ENCODE measurements at regions not wholly inside any gene's neighbourhood (a gene's known extent, or its start where the extent isn't known, plus 50 kb on each side); places are given as distances from the start of the nearest gene placed in this dataset.
"Not testable (repeated sequence)": the region's sequence is repeated elsewhere in the genome, so short reads cannot be mapped to it uniquely, and the experiment has no call there.

- not testable (repeated sequence) for DNase-seq (ENCODE audit: low read depth)
Measured at GRCh38 chr7:159335181-159335926, 190.7 kb upstream of the VIPR2 start.

DNA sequence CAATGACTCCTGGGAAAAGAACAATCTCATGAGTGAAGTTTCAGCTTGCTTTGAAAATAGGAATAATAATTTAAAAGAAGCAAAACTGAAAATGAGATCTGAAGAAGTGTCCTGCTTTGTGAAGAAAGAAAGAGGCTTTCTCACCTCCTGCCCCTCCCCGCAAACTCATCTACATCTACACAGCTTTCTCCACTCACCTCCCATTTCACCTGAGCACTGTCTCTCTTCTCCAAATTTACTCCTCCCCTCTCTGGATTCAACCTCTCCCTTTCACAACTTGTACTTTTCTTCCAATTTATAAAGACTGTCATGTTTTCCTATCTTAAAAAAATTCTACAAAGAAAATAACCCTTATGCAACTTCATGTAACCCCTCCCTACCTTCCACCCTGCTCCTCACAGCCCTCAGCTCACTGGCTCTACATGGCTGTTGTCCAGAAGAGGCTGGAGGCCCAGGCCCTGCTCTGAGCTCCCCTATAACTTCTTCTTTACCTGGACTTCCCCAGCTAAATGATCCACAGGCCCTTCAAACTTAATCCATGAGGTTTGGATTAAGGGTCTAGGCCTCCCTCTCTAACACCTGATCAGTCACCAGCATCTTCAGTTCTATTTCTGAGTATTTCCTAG is 188.3 kb upstream of the VIPR2 start:
- DNase-seq (ENCODE audit: low read depth), result not testable (repeated sequence)

DNA sequence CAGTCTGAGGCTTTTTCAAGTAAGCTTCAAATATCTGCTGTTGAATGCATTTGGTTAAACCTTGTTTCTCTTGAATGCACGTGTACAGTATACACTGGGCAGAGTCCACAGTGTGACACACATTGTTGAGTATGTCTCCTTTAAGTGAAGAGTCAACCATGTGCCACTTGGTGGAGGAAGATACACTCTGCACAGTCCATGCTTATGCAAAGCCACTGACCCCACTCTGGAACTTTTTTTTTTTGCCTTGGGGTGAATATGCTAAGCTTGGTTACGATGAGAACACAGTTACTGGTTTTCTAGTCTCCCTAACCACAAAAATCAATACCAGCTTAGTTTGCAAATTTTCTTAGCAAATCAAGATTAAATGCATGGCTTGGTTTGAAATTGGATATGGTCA is 186.8 kb upstream of the VIPR2 start:
- no peak for DNase-seq (ENCODE audit: low read depth)

DNA sequence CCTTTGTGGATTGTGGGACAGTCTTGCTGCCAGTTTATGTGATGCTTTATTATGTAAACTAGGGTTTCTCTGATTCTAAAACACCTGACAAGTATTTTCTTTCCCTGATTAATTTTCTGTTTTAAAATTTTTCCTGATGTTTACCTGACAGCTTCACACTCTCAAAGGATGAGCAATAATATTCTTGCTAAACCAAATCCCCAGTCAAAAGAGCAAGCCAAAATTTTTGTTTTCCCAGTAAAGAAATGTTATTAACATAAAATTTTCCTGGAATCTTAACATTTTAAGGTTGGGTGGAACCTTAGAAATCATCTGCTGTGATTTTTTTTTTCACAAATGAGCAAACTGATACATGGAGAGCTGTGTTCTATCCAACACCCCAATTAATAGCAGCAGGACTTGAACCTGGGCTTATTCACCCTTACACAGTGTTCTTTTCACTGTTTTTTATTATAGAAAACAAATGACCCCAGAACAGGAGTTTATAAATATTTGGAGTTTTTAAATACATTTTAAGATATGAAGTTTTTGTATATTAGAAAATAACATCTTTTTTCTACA is 185.2 kb upstream of the VIPR2 start:
- no peak for DNase-seq (ENCODE audit: low read depth)

DNA sequence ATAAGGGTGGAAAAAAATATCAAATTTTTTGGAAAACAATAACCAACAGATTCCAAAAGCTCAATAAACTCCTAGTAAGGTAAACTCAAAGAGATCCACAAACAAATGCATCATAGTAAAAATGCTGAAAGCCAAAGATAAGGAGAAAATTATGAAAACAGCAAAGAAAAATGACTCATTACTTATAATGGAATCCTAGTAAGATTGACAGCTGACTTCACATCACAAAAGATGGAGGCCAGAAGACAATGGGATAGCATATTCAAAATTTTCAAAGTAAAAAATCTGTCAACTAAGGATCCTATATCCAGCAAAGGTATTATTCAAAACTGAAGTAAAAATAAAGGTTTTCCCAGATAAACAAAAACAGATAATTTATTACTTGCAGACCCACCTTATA is 183.4 kb upstream of the VIPR2 start:
- DNase-seq (ENCODE audit: low read depth), result no peak

DNA sequence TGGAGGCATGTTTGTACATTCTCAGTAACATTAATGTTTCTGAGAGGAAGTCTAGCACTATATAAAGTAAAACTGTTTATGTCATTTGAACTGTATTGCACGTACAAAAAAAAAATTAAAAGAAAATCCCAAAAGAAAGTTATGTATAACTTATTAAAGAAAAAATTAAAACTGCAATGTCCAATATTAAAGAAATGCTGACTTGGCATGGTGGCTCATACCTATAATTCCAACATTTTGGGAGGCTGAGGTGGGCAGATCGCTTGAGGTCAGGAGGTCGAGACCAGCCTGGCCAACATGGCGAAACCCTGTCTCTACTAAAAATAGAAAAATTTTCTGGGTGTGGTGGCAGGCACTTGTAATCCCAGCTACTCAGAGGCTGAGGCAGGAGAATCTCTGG is 178.7 kb upstream of the VIPR2 start:
- no peak for DNase-seq (ENCODE audit: low read depth)

DNA sequence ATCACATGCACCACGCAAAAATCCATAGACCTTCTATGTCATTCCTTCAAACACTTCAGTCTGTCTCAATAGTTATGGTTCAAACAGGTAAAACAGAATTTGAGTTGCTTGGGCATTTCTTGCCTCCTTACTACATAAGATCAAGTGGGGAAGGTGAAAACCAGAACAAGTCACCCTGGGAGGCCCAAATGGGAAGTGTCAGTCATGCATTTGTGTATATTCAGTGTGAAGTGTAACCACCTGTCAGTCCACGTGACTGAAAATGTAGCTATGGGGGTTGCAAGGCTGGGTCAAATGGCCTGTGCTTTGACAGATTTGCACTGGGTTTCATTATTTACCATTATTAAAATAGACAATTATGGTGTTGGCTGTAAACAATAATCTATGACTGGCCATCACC is 176.6 kb upstream of the VIPR2 start:
- DNase-seq (ENCODE audit: low read depth), result no peak

- DNase-seq (ENCODE audit: low read depth), result no peak
Measured at GRCh38 chr7:159318682-159319351, 174.2 kb upstream of the VIPR2 start.

GRCh38 chr7:159317294-159317693 is 172.6 kb upstream of the VIPR2 start:
- no peak for DNase-seq (ENCODE audit: low read depth)

DNA sequence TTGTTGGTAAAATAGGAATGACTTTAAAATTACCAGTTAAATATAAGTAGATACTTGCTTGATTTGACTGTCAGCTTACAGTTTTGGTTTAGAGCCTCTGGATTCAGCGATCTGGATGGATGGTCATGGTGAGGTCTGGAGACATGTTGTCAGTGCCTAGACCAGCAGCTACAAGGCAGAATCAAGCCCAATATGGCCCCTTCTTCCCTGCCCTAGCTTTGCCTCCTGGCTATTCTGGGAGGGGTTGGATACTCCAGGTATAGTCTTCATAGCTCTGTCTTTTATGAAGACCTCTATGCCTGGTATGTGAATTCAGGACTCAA is 166.5 kb upstream of the VIPR2 start:
- DNase-seq (ENCODE audit: low read depth), result no peak

DNA sequence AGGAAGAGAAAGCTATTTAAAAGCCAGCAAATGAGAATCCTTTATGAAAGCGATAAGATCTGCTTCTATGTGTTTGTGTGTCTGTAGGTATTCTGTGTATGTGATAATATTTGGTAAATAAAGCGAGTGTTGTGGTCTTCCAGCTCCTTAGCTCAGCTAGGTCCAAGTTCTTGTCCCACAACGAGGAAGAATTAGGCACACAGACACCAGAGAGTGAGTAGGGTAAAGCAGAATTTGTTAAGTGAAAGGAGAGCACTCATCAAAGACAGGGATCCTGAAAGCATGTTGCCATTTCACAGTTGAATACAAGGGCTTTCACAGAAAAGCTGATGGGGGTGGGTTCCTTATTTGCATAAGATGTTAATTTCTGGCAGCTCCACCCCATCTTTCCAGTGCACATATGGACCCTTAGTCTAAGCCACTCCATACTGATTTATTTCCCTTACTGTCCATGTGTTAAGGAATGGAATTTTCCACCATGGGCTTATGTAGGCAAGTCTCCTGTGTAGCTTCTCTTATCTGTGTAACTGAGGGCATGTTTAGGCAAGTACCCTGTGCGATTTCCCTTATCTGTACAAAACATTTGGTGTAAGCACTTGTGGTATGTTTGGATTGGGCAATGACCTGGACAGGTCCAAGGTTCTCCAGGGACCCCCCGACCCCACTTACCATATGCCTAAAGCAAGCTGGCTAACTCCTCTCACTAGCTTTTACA is 165.9 kb upstream of the VIPR2 start:
- no peak for DNase-seq (ENCODE audit: low read depth)

DNA sequence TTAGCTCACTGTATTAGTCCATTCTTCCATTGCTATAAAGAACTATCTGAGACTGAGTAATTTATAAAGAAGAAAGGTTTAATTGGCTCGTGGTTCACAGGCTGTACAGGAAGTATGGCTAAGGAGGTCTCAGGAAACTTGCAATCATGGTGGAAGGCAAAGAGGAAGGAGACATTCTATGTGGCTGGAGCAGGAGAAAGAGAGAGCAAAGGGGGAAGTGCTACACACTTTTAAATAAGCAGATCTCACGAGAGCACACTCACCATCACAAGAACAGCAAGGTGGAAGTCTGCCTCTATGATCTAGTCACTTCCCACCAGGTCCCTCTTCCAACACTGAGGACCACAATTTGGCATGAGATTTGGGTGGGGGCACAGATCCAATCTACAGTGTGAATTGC is 164.5 kb upstream of the VIPR2 start:
- DNase-seq (ENCODE audit: low read depth), result not testable (repeated sequence)

GRCh38 chr7:159306012-159306411 is 161.3 kb upstream of the VIPR2 start:
- DNase-seq (ENCODE audit: low read depth), result no peak

- not testable (repeated sequence) for DNase-seq (ENCODE audit: low read depth)
Measured at GRCh38 chr7:159305185-159305584, 160.5 kb upstream of the VIPR2 start.

DNA sequence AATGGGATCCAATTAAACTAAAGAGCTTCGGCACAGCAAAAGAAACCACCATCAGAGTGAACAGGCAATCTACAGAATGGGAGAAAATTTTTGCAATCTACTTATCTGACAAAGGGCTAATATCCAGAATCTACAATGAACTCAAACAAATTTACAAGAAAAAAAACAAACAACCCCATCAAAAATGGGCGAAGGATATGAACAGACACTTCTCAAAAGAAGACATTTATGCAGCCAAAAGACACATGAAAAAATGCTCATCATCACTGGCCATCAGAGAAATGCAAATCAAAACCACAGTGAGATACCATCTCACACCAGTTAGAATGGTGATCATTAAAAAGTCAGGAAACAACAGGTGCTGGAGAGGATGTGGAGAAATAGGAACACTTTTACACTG is 158.8 kb upstream of the VIPR2 start:
- DNase-seq (ENCODE audit: low read depth), result not testable (repeated sequence)

- DNase-seq (ENCODE audit: low read depth), result no peak
Measured at GRCh38 chr7:159296093-159296681, 151.5 kb upstream of the VIPR2 start.

GRCh38 chr7:159286487-159286886 is 141.8 kb upstream of the VIPR2 start:
- DNase-seq (ENCODE audit: low read depth), result not testable (repeated sequence)

GRCh38 chr7:159281573-159281972 is 136.9 kb upstream of the VIPR2 start:
- no peak for DNase-seq (ENCODE audit: low read depth)

GRCh38 chr7:159280008-159280407 is 135.3 kb upstream of the VIPR2 start:
- no peak for DNase-seq (ENCODE audit: low read depth)

DNA sequence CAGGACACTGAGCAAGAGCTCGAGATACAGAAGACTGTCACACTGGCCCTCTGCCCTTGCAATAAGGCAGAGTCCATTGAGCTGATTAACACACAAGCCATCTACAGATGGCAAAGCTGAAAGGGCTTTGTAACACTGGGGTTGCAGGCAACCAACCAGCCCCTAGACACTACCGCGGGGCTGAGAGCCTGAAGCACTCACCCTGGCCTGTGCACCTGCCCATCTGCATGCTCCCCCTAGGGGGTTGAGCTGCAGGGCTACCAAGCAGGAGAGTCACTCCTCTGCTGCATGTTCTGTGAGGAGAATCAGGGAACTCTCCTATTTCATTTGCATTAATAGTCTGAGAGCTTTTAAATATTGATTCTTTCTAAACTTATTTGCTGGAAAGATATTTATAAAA is 128.1 kb upstream of the VIPR2 start:
- DNase-seq (ENCODE audit: low read depth), result no peak

GRCh38 chr7:159271781-159272180 is 127.1 kb upstream of the VIPR2 start:
- DNase-seq (ENCODE audit: low read depth), result no peak

DNA sequence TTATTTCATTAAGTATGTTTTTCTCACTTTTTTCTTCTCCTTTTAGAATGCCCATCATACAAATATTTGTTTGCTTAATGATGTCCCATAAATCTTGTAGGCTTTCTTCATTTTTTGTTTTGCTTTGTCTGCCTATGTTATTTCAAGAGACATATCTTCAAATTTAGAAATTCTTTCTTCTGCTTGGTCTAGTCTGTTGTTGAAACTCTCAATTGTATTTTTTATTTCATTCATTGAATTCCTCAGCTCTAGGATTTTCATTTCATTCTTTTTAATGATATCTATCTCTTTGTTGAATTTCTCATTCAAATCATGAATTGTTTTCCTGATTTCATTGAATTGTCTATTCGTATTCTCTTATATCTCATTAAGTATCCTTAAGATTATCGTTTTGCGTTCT is 125.1 kb upstream of the VIPR2 start:
- DNase-seq (ENCODE audit: low read depth), result no peak
